ENCODE measurements at regions not wholly inside any gene's neighbourhood (a gene's known extent, or its start where the extent isn't known, plus 50 kb on each side); places are given as distances from the start of the nearest gene placed in this dataset.

- H3K9me3 Mint-ChIP-seq, result no peaks in the 10 kb centered on the region
- CTCF ChIA-PET, result no interaction called here
- no peaks in the 10 kb centered on the region for H3K27me3 Mint-ChIP-seq
- no peak overlapping the region for H3K27ac Mint-ChIP-seq
- H3K36me3 Mint-ChIP-seq (ENCODE audit: low read depth), result no peaks in the 10 kb centered on the region
- no peak for TF ChIP-seq CTCF (IDR thresholded peaks at IDR 0.05)
- no peaks in the 10 kb centered on the region for H3K4me1 Mint-ChIP-seq (ENCODE audit: low read depth)
- no peak for DNase-seq
- POLR2A ChIA-PET, result no interaction called here
- ATAC-seq, result no peak
- H3K4me3 Mint-ChIP-seq, result no peak overlapping the region
- intact Hi-C loops (cut with micrococcal nuclease), result no loop called here
Measured at GRCh38 chrX:25726539-25726938, 411.6 kb upstream of the MAGEB18 start.

DNA sequence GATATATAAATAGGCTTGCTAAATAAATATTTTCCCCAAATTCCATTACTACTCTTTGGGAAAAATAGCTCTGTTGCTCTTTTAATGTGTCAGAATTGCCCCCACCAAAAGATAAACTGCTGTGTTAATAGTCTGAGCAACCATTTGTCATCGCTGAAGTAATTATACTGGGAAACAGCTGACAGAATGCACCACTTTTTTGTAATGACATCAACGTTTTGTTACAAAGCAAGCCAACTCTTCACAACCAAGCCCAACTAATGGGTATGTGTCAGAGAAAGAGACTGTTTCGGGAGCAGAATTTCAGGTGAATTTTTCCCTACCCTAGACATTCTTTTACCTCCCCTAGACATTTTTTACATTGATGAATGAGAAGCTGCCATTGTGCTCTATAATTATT lies 405.0 kb upstream of the MAGEB18 start:
- ATAC-seq, result no peak
- H3K27me3 Mint-ChIP-seq, result no peaks in the 10 kb centered on the region
- H3K27ac Mint-ChIP-seq, result no peak overlapping the region
- H3K36me3 Mint-ChIP-seq (ENCODE audit: low read depth), result no peaks in the 10 kb centered on the region
- H3K9me3 Mint-ChIP-seq, result no peaks in the 10 kb centered on the region
- no peak overlapping the region for H3K4me3 Mint-ChIP-seq
- intact Hi-C loops (cut with micrococcal nuclease), result no loop called here
- TF ChIP-seq CTCF (IDR thresholded peaks at IDR 0.05), result no peak
- POLR2A ChIA-PET, result no interaction called here
- no peak for DNase-seq
- no peaks in the 10 kb centered on the region for H3K4me1 Mint-ChIP-seq (ENCODE audit: low read depth)
- CTCF ChIA-PET, result no interaction called here

DNA sequence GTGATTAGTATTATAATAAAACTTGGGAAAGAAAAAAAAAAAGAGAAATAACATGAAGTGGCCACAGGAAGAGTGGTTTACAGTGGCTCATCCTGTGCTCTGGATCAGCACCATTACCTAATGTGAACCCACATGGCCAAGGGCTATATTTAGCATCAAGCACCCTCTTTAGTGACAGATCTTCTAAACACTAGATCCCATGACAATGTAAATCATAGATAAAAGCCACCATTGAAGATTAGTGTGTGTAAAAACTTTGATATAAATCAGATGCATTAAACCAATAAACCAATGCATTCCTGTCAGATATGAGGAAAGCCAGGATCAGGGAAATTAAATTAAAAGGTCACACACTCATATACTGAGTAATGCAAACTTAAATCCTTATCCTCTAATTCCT lies 400.6 kb upstream of the MAGEB18 start:
- Mint-ChIP-seq H3K36me3 (ENCODE audit: low read depth) (no peaks in the 10 kb centered on the region), H3K27me3 (no peaks in the 10 kb centered on the region), H3K27ac (no peak overlapping the region), H3K9me3 (no peaks in the 10 kb centered on the region), H3K4me3 (no peak overlapping the region), H3K4me1 (ENCODE audit: low read depth) (no peaks in the 10 kb centered on the region)
- ChIA-PET CTCF (no interaction called here), POLR2A (no interaction called here)
- DNase-seq (no peak), ATAC-seq (no peak)
- intact Hi-C loops (cut with micrococcal nuclease), result no loop called here
- no peak for TF ChIP-seq CTCF (IDR thresholded peaks at IDR 0.05)

GRCh38 chrX:25742334-25742733 lies 395.8 kb upstream of the MAGEB18 start:
- ChIA-PET CTCF (no interaction called here), POLR2A (no interaction called here)
- Mint-ChIP-seq H3K36me3 (ENCODE audit: low read depth) (no peaks in the 10 kb centered on the region), H3K27me3 (no peaks in the 10 kb centered on the region), H3K9me3 (peaks cover 3% of the 10 kb centered on the region), H3K27ac (no peak overlapping the region), H3K4me1 (ENCODE audit: low read depth) (no peaks in the 10 kb centered on the region), H3K4me3 (no peak overlapping the region)
- DNase-seq, result no peak
- no peak for ATAC-seq
- intact Hi-C loops (cut with micrococcal nuclease), result no loop called here
- no peak for TF ChIP-seq CTCF (IDR thresholded peaks at IDR 0.05)

GRCh38 chrX:25754399-25754798 lies 383.7 kb upstream of the MAGEB18 start:
- intact Hi-C loops (cut with micrococcal nuclease), result no loop called here
- Mint-ChIP-seq H3K4me1 (ENCODE audit: low read depth) (no peaks in the 10 kb centered on the region), H3K4me3 (no peak overlapping the region), H3K27me3 (no peaks in the 10 kb centered on the region), H3K36me3 (ENCODE audit: low read depth) (no peaks in the 10 kb centered on the region), H3K9me3 (no peaks in the 10 kb centered on the region), H3K27ac (no peak overlapping the region)
- ChIA-PET CTCF (no interaction called here), POLR2A (no interaction called here)
- TF ChIP-seq CTCF (IDR thresholded peaks at IDR 0.05), result no peak
- ATAC-seq (no peak), DNase-seq (no peak)
